ENCODE measurements at regions not wholly inside any gene's neighbourhood (a gene's known extent, or its start where the extent isn't known, plus 50 kb on each side); places are given as distances from the start of the nearest gene placed in this dataset.

DNA sequence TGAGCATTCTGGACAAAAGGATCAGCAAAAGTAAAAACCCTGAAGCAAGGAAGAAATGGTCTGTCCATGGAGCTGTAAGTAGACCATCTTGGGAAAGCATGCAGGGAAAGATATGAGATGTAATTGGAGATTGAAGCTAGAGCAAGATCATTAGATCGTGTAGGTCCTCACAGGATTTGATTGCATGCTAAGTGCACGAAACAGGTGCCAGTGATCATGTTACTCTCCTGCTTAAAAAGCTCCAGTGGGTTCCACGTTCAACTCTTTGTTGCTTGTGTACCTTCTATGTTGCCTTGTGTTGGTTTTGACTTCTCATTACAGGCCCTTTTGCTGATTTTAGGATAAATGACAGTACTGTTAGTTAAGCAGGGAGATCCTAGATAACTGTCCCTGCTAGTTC, 442.0 kb downstream of the DMRT2 start:
- H3K9me3 Mint-ChIP-seq: peaks cover 0 to 15% (median 9%) of the 10 kb centered on the region in 7 donors

GRCh38 chr9:1495282-1496030, 445.3 kb downstream of the DMRT2 start:
- H3K4me1 Mint-ChIP-seq: no peaks in the 10 kb centered on the region
- H3K36me3 Mint-ChIP-seq: no peaks in the 10 kb centered on the region

More for the DNA sequence above, 442.0 kb downstream of the DMRT2 start:
- Histone ChIP-seq H4K20me1 (ENCODE audit: insufficient read depth, low read length) (no peaks in the 10 kb centered on the region), H3K36me3 (replicated peaks in 1 of 2; ENCODE audit: control insufficient read depth in 1 of 2, insufficient read depth in 2 of 2, low read length in 2 of 2) (no peaks in the 10 kb centered on the region), H3K4me1 (ENCODE audit: control insufficient read depth in 1 of 2, insufficient read depth in 2 of 2, low read length in 2 of 2) (no peaks in the 10 kb centered on the region), H3K27me3 (ENCODE audit: control insufficient read depth in 2 of 2, insufficient read depth in 2 of 2, low read length in 2 of 2) (no peaks in the 10 kb centered on the region), H3K27ac (ENCODE audit: low read depth in 1 of 2, low read length in 2 of 2) (no peak overlapping the region), H3K79me2 (ENCODE audit: insufficient read depth, low read length) (no peaks in the 10 kb centered on the region), H3K9ac (ENCODE audit: insufficient read depth, low read length, poor library complexity, severe bottlenecking) (no peak overlapping the region), H3K4me2 (replicated peaks; ENCODE audit: extremely low read depth, low read length, poor library complexity, severe bottlenecking) (no peak overlapping the region), H2AFZ (ENCODE audit: insufficient read depth, low read depth, low read length, poor library complexity, severe bottlenecking) (no peak overlapping the region), H3K9me3 (replicated peaks in 1 of 2; ENCODE audit: control insufficient read depth in 1 of 2, insufficient read depth in 1 of 2, low read length in 2 of 2) (no peaks in the 10 kb centered on the region), H3K4me3 (replicated peaks in 1 of 3; ENCODE audit: low read depth in 2 of 3, low read length in 3 of 3) (no peak overlapping the region)
- intact Hi-C loops (cut with micrococcal nuclease): no loop called here
- Mint-ChIP-seq H3K4me3 (no peak overlapping the region), H3K36me3 (no peaks in the 10 kb centered on the region), H3K4me1 (no peaks in the 10 kb centered on the region), H3K27ac (no peak overlapping the region), H3K27me3 (ENCODE audit: low read depth in 3 of 3) (peaks cover 0 to 1% (median 0%) of the 10 kb centered on the region in 3 donors)
- DNase-seq: no peak
- 100% methylated on average over 1 of the region's 3 CpGs for WGBS (ENCODE audit: insufficient coverage)
- TF ChIP-seq, protein P1, sequence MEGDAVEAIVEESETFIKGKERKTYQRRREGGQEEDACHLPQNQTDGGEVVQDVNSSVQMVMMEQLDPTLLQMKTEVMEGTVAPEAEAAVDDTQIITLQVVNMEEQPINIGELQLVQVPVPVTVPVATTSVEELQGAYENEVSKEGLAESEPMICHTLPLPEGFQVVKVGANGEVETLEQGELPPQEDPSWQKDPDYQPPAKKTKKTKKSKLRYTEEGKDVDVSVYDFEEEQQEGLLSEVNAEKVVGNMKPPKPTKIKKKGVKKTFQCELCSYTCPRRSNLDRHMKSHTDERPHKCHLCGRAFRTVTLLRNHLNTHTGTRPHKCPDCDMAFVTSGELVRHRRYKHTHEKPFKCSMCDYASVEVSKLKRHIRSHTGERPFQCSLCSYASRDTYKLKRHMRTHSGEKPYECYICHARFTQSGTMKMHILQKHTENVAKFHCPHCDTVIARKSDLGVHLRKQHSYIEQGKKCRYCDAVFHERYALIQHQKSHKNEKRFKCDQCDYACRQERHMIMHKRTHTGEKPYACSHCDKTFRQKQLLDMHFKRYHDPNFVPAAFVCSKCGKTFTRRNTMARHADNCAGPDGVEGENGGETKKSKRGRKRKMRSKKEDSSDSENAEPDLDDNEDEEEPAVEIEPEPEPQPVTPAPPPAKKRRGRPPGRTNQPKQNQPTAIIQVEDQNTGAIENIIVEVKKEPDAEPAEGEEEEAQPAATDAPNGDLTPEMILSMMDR (IDR thresholded peaks at IDR 0.05): no peak

More at GRCh38 chr9:1495282-1496030, 445.3 kb downstream of the DMRT2 start:
- Mint-ChIP-seq H3K4me3 (no peak overlapping the region), H3K9me3 (peaks cover 0 to 3% (median 0%) of the 10 kb centered on the region in 7 donors), H3K27me3 (ENCODE audit: low read depth in 3 of 3) (peaks cover 0 to 1% (median 0%) of the 10 kb centered on the region in 3 donors), H3K27ac (no peak overlapping the region)
- no peak overlapping the region for H3K9ac ChIP-seq (ENCODE audit: insufficient read depth, low read length, poor library complexity, severe bottlenecking)
- H4K20me1 ChIP-seq (ENCODE audit: insufficient read depth, low read length): no peaks in the 10 kb centered on the region
- no peak overlapping the region for H2AFZ ChIP-seq (ENCODE audit: insufficient read depth, low read depth, low read length, poor library complexity, severe bottlenecking)
- DNase-seq: no peak
- H3K9me3 ChIP-seq (replicated peaks in 1 of 2; ENCODE audit: control insufficient read depth in 1 of 2, insufficient read depth in 1 of 2, low read length in 2 of 2): no peaks in the 10 kb centered on the region
- H3K4me3 ChIP-seq (replicated peaks in 1 of 3; ENCODE audit: low read depth in 2 of 3, low read length in 3 of 3): no peak overlapping the region
- no peaks in the 10 kb centered on the region for H3K4me1 ChIP-seq (ENCODE audit: control insufficient read depth in 1 of 2, insufficient read depth in 2 of 2, low read length in 2 of 2)
- WGBS (ENCODE audit: insufficient coverage): no CpG with 5 or more reads among the region's 2 CpGs
- TF ChIP-seq, protein P1 (IDR thresholded peaks at IDR 0.05): no peak
- H3K4me2 ChIP-seq (replicated peaks; ENCODE audit: extremely low read depth, low read length, poor library complexity, severe bottlenecking): no peak overlapping the region
- no peaks in the 10 kb centered on the region for H3K36me3 ChIP-seq (replicated peaks in 1 of 2; ENCODE audit: control insufficient read depth in 1 of 2, insufficient read depth in 2 of 2, low read length in 2 of 2)
- no peaks in the 10 kb centered on the region for H3K27me3 ChIP-seq (ENCODE audit: control insufficient read depth in 2 of 2, insufficient read depth in 2 of 2, low read length in 2 of 2)
- no peaks in the 10 kb centered on the region for H3K79me2 ChIP-seq (ENCODE audit: insufficient read depth, low read length)
- intact Hi-C loops (cut with micrococcal nuclease): no loop called here
- H3K27ac ChIP-seq (ENCODE audit: low read depth in 1 of 2, low read length in 2 of 2): no peak overlapping the region

Measured in CD14-positive monocyte (primary cell).